Activated B cell treated with CpG ODN at 0.5 μM for 24 hours (primary cell): ENCODE measurements at regions not wholly inside any gene's neighbourhood (a gene's known extent, or its start where the extent isn't known, plus 50 kb on each side); places are given as distances from the start of the nearest gene placed in this dataset.

Experiments
- ATAC-seq: fragments of 200-7000 bp; cut with Tn5 transposase; one replicate; pipeline ENCODE4 v1.10.0; 2021; ENCODE audit warnings: low read depth, mild to moderate bottlenecking, moderate library complexity
- CTCF ChIA-PET: fragments of 350-600 bp; sonication (Branson Sonifier 250); formaldehyde crosslinking; loops from one replicate; lab custom pipeline; 2021; ENCODE audit warnings: antibody characterized with exemption; lab: Charles Lee
- POLR2A ChIA-PET: fragments of 350-600 bp; sonication (Branson Sonifier 250); formaldehyde crosslinking; loops from one replicate; lab custom pipeline; 2021; ENCODE audit warnings: antibody characterized with exemption; lab: Charles Lee
- DNase-seq: peaks from one replicate; pipeline ENCODE4 v3.0.0; 2022
- H3K27ac Mint-ChIP-seq: one replicate; pipeline ENCODE4 v1.8.0; 2020; ENCODE audit warnings: mixed read lengths
- H3K27me3 Mint-ChIP-seq: one replicate; pipeline ENCODE4 v1.8.0; 2021; ENCODE audit warnings: mixed read lengths
- H3K36me3 Mint-ChIP-seq: one replicate; pipeline ENCODE4 v1.8.0; 2021; ENCODE audit warnings: low read depth, mixed read lengths
- H3K4me1 Mint-ChIP-seq: one replicate; pipeline ENCODE4 v1.8.0; 2021; ENCODE audit warnings: mixed read lengths
- H3K4me3 Mint-ChIP-seq: one replicate; pipeline ENCODE4 v1.8.0; 2020; ENCODE audit warnings: mild to moderate bottlenecking, mixed read lengths
- H3K9me3 Mint-ChIP-seq: one replicate; pipeline ENCODE4 v1.8.0; 2020; ENCODE audit warnings: mixed read lengths
- intact Hi-C: fragments of 100-400 bp; cut with micrococcal nuclease; formaldehyde crosslinking; loops from one replicate; pipeline ENCODE4 v1.15.1; 2024
- TF ChIP-seq, protein P1 (sequence below): fragments of 200-600 bp; IDR thresholded peaks from one replicate; pipeline ENCODE4 v1.8.0; 2022; ENCODE audit warnings: antibody characterized with exemption, mild to moderate bottlenecking

DNA sequence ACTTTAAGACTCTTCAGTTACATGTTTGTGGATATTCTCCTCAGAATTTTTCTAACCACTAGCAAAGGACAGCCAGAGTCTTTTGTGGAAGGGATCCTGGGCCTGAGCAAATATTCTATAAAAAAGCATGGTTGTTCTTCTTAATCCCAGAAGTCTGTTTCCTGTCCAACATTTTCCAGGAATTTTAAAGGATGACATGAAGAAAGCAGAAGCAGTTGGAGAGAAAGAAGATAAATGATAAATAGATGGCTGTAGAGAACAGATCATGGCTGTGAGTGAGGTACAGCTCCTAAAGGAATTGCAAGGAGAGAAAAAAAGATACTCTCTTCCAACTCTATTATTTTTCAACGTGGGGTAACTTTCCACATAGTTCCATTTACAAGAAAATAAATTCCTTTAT is 91.8 kb upstream of the STEAP4 start:
- no peaks in the 10 kb centered on the region for H3K36me3 Mint-ChIP-seq
- ChIA-PET CTCF (no interaction called here), POLR2A (no interaction called here)

DNA sequence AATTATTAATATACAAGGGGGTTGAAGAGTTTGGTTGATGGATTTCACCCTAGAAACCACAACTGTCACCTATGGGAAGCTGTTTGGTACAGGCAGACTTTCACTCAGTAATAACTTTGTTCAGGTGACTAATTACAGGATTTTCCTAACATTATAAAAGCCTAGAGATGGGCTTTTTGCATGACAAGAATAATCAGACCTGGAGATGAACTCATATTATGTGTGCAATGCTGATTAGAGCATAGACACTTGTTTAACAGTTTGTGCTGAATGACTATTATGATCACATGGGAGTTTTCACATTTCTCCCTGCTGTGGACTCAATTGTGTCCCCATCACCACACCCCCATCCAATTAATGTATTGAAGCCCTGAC is 90.2 kb upstream of the STEAP4 start:
- no peaks in the 10 kb centered on the region for H3K36me3 Mint-ChIP-seq
- no peaks in the 10 kb centered on the region for H3K9me3 Mint-ChIP-seq
- ChIA-PET CTCF (no interaction called here), POLR2A (no interaction called here)
- TF ChIP-seq, protein P1, sequence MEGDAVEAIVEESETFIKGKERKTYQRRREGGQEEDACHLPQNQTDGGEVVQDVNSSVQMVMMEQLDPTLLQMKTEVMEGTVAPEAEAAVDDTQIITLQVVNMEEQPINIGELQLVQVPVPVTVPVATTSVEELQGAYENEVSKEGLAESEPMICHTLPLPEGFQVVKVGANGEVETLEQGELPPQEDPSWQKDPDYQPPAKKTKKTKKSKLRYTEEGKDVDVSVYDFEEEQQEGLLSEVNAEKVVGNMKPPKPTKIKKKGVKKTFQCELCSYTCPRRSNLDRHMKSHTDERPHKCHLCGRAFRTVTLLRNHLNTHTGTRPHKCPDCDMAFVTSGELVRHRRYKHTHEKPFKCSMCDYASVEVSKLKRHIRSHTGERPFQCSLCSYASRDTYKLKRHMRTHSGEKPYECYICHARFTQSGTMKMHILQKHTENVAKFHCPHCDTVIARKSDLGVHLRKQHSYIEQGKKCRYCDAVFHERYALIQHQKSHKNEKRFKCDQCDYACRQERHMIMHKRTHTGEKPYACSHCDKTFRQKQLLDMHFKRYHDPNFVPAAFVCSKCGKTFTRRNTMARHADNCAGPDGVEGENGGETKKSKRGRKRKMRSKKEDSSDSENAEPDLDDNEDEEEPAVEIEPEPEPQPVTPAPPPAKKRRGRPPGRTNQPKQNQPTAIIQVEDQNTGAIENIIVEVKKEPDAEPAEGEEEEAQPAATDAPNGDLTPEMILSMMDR: no peak
- intact Hi-C loops: no loop called here
- DNase-seq: no peak
- H3K4me3 Mint-ChIP-seq: no peak overlapping the region
- no peak overlapping the region for H3K27ac Mint-ChIP-seq
- no peaks in the 10 kb centered on the region for H3K27me3 Mint-ChIP-seq
- no peak for ATAC-seq
- peaks cover 10% of the 10 kb centered on the region for H3K4me1 Mint-ChIP-seq

More for the DNA sequence above, 91.8 kb upstream of the STEAP4 start:
- TF ChIP-seq, protein P1: no peak
- no peak overlapping the region for H3K4me3 Mint-ChIP-seq
- no peaks in the 10 kb centered on the region for H3K9me3 Mint-ChIP-seq
- no peaks in the 10 kb centered on the region for H3K27me3 Mint-ChIP-seq
- intact Hi-C loops: no loop called here
- DNase-seq: no peak
- no peak overlapping the region for H3K27ac Mint-ChIP-seq
- H3K4me1 Mint-ChIP-seq: peaks cover 10% of the 10 kb centered on the region
- no peak for ATAC-seq

DNA sequence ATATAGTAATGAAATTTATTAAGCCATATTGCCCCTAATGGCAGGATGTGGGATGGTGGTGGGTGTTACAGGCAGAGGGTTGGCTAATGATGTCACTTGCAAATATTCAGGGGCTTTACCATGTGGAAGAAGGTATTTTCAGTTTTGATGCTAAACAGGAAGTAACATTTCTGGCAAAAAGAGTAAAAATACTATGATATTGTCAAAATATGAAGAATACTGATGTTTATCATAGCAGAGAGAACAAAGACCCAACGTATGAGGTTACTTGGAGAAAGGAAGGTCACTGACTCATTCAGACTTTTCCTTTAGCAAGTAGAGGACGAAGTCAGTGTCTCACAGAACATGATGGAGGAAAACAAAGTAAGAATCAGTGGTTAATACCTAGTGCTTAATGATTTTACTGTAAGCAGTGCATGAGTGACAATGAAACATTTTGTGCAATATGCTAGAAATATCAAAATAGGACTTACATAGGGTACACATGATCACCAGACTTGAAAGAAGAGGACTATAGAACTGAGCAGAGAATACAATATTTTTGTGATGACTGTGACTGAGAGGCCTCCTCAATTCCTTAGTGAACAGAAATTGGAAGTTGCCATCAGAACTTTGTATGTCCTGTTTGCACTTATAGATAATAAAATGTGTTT is 89.7 kb upstream of the STEAP4 start:
- H3K36me3 Mint-ChIP-seq: no peaks in the 10 kb centered on the region
- CTCF ChIA-PET: no interaction called here
- no peaks in the 10 kb centered on the region for H3K27me3 Mint-ChIP-seq
- TF ChIP-seq, protein P1: no peak
- peaks cover 10% of the 10 kb centered on the region for H3K4me1 Mint-ChIP-seq
- DNase-seq (no peak), ATAC-seq (no peak)
- H3K9me3 Mint-ChIP-seq: no peaks in the 10 kb centered on the region
- H3K27ac Mint-ChIP-seq: no peak overlapping the region
- intact Hi-C loops: no loop called here
- POLR2A ChIA-PET: no interaction called here
- no peak overlapping the region for H3K4me3 Mint-ChIP-seq

DNA sequence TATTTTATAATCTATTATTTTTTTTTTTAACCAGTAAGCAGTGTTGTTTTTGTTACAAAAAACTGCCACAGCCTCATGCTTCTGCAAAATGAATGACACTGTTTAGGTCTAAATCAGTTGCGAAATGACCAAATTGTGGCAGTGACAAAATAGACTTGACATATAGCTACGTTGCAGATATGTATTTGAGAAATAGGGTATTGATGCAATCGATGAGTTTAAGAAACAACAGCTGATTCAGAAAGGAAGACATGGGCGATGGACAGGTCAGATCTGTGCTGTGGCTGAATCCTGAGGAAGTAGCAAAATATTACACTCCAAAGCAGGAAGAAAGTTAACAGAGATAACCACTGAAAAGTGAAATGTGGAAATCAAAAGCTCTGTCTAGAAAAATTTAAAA is 89.0 kb upstream of the STEAP4 start:
- H3K4me3 Mint-ChIP-seq: no peak overlapping the region
- no peaks in the 10 kb centered on the region for H3K9me3 Mint-ChIP-seq
- H3K27me3 Mint-ChIP-seq: no peaks in the 10 kb centered on the region
- no peak for DNase-seq
- ATAC-seq: no peak
- H3K27ac Mint-ChIP-seq: no peak overlapping the region
- peaks cover 10% of the 10 kb centered on the region for H3K4me1 Mint-ChIP-seq
- CTCF ChIA-PET: no interaction called here
- TF ChIP-seq, protein P1: no peak
- POLR2A ChIA-PET: no interaction called here
- intact Hi-C loops: no loop called here
- no peaks in the 10 kb centered on the region for H3K36me3 Mint-ChIP-seq

DNA sequence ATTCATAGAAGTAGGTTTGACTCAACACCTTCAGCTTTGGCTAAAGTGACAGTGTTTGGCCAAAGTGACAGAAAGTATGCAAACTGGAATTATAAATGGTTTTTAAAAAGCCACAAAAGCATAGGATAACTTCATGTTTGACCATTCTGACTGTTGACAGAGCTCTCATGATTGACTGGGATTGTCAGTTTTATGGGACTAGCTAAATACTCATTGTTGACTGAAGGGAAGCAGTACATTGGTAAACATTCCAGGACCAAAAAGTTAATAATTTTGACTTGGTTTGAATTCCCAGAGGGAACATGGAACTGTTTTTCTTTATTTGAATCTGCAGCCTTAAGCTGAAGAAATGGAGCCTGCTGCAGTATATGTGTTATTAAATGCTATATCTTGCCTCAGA is 84.6 kb upstream of the STEAP4 start:
- ATAC-seq: no peak
- Mint-ChIP-seq H3K27me3 (no peaks in the 10 kb centered on the region), H3K36me3 (no peaks in the 10 kb centered on the region), H3K4me1 (peaks cover 4% of the 10 kb centered on the region), H3K9me3 (no peaks in the 10 kb centered on the region), H3K4me3 (no peak overlapping the region), H3K27ac (no peak overlapping the region)
- CTCF ChIA-PET: no interaction called here
- intact Hi-C loops: no loop called here
- DNase-seq: no peak
- POLR2A ChIA-PET: no interaction called here
- TF ChIP-seq, protein P1: no peak
